ENCODE measurements at regions not wholly inside any gene's neighbourhood (a gene's known extent, or its start where the extent isn't known, plus 50 kb on each side); places are given as distances from the start of the nearest gene placed in this dataset.

DNA sequence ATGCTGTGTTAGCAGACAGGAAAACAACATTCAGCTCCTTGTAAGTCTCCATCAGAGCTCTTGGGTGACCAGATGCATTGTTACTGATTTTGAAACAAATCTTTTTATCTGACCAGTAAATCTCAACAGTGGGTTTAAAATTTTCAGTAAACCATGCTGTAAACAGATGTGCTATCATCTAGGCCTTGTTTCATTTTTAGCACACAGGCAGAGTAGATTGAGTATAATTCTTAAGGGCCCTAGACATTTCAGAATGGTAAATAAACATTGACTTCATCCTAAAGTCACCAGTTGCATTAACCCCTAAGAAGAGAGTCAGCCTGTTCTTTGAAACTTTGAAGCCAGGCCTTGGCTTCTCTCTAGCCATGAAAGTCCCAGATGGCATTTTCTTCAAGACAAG is 237.2 kb upstream of the BMP2 start:
- TF ChIP-seq, protein P1, sequence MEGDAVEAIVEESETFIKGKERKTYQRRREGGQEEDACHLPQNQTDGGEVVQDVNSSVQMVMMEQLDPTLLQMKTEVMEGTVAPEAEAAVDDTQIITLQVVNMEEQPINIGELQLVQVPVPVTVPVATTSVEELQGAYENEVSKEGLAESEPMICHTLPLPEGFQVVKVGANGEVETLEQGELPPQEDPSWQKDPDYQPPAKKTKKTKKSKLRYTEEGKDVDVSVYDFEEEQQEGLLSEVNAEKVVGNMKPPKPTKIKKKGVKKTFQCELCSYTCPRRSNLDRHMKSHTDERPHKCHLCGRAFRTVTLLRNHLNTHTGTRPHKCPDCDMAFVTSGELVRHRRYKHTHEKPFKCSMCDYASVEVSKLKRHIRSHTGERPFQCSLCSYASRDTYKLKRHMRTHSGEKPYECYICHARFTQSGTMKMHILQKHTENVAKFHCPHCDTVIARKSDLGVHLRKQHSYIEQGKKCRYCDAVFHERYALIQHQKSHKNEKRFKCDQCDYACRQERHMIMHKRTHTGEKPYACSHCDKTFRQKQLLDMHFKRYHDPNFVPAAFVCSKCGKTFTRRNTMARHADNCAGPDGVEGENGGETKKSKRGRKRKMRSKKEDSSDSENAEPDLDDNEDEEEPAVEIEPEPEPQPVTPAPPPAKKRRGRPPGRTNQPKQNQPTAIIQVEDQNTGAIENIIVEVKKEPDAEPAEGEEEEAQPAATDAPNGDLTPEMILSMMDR (IDR thresholded peaks at IDR 0.05; ENCODE audit: extremely low read depth, missing control alignments) = no peak
- no peak for DNase-seq (ENCODE audit: low spot score)

DNA sequence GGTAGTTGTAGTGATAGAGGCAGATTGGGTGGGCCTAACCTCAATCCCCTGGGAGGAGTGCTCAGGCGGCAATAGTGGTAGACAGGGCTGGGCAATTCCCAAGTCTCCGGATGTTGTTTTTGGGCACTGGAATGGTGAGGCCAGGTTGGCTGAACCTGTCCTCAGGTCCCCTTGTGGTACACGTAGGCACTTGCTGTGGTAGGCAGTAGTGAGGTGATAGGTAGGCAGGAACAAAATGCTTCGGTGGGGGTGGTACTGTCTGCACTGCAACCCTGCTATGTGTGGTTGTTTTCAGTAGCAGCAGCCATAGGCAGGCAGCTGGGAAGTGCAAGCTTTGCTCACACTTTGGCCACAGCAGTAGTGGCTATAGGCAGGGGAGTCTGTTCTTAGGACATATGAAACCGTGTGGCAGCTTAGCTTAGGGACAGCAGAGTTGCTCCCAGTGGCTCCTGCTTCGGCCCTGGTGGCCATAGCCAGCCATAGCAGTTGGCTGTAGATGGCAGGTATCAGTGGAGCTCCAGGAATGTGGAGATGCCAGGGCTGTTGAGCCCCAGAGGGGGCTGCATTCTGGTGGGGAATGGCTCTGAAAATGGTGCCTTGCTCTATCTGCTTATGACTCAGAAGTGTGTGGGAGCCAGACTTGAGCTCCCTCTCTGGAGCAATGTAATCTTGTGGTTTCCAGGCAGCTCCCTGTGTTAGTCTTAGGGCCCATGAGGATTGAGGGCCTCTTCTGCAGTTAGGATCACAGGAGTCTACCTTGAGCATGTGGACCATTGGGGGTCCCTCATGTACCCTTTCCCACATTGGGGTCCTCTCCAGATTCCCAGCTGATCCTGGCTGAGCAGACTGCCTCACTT is 241.8 kb upstream of the BMP2 start:
- TF ChIP-seq, protein P1 (IDR thresholded peaks at IDR 0.05; ENCODE audit: extremely low read depth, missing control alignments) = no peak
- no peak for DNase-seq (ENCODE audit: low spot score)

DNA sequence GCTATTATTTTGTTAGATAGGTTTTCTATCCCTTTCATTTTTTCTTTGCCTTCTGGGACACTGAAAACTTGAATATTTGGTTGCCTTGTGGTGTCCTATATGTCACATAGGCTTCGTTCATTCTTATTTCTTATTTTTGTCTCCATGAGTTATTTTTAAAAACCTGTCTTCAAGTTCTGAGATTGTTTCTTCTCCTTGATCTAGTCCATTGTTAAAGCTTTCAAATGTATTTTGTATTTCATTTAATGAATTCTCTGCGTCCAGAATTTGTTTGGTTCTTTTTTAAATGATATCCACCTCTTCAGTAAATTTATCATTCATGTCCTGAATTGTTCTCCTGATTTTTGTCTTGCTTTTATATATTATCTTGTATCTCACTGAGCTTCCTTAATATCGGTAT is 243.2 kb upstream of the BMP2 start:
- DNase-seq (ENCODE audit: low spot score) = no peak
- TF ChIP-seq, protein P1 (IDR thresholded peaks at IDR 0.05; ENCODE audit: extremely low read depth, missing control alignments) = no peak

GRCh38 chr20:6519556-6519955 is 247.9 kb upstream of the BMP2 start:
- no peak for DNase-seq (ENCODE audit: low spot score)
- TF ChIP-seq, protein P1 (IDR thresholded peaks at IDR 0.05; ENCODE audit: extremely low read depth, missing control alignments) = no peak

DNA sequence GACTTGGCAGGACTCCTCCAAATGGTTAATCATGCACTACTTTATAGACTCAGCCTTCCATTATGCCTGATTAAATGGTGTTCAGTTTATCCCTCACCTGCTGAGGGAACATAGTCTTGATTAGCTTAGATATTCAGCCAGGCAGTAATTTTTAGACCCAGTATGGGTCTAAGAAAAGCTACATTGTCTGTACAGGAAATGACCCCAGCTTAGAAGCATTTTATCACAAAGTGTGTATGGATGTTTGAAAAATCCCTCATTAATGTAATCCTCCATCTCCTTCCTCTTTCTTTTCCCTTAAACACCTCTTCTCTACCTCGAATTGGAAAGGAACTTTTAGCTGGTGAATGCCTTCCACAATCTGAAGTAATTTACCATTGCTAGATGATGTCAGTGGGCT is 252.2 kb upstream of the BMP2 start:
- DNase-seq (ENCODE audit: low spot score) = no peak
- TF ChIP-seq, protein P1 (IDR thresholded peaks at IDR 0.05; ENCODE audit: extremely low read depth, missing control alignments) = no peak

GRCh38 chr20:6513599-6513998 is 253.9 kb upstream of the BMP2 start:
- no peak for DNase-seq (ENCODE audit: low spot score)
- TF ChIP-seq, protein P1 (IDR thresholded peaks at IDR 0.05; ENCODE audit: extremely low read depth, missing control alignments) = no peak

DNA sequence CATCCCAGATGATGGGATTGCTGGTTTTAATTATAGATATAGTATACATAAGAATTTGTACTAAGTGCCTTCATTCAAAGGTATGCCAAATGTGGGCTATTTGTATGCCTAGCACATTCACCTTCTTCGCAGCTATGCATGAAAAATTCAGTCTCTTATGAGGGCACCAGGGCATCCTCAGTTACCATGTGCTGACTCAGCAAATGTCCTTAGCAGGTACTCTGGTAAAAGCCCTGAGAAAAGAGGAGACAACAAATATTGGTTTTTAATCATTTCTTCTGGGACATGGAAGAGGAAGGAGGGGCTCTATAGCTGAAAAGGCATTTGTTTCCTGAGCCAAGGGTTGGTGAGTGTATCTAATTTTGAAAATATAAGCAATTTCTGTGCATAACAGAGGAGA is 258.1 kb upstream of the BMP2 start:
- no peak for DNase-seq (ENCODE audit: low spot score)
- TF ChIP-seq, protein P1 (IDR thresholded peaks at IDR 0.05; ENCODE audit: extremely low read depth, missing control alignments) = no peak
